Kasumi-1 (cell line): ENCODE measurements at regions not wholly inside any gene's neighbourhood (a gene's known extent, or its start where the extent isn't known, plus 50 kb on each side); places are given as distances from the start of the nearest gene placed in this dataset.

Experiments
- DNase-seq, 2 experiments: peaks; one replicate each; lab custom pipeline; 2025; lab: John Stamatoyannopoulos, UW

DNA sequence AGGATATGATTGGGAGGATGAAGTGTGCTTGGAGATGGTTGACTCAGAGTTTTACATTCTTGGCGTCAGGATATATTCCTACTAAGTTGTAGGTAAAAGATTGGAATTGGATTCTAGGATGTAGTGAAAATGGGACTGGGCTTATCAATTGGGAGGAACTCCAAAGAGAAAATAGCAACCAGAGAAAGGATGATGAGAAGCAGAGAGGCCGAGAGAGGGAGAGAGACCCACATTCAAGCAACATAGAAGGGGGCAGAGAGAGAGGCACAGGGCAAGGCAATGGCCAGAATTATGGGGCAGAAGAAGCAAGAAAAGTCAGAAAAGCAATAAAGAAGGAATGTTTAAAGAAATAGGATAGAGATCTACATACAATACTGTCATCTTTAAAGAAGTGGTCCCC, 217.9 kb upstream of the ACTBL2 start:
- DNase-seq: no peak

DNA sequence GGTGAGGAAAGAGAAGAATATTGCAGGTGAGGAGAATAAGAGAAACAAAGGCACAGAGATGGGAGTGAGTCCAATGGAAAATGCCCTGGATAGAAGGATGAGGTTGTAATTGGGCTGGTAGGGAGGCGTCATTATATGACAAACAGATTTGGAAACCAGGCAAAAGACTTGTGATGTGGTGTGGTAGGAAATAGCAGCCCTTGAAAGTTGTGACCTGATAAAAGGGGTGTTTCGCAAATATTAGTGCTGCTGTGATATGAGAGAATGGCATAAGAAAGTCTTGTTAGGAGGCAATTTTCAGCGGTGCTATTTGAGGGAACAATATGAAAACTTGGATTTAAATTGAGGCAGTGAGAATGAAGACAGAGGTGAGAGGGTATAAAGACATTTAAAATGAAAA, 217.5 kb upstream of the ACTBL2 start:
- DNase-seq: no peak

DNA sequence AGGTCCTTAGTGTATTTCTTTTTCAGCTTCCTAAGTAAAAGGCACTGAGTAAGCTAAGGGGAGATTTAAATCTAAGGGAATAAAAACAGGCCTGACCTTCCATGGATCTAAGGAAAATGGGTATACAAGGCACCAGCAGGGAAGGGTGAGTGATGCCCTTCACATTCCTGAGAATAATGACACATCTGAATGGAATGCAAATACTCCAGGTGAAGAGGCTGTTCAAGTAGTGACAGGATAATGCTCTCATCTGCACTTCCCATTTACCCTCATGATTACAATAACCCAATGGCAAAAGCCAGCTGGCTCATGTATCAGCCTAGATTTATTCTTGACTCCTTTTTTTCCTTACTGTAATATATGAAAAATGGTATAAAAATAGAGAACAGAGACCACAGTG, 216.2 kb upstream of the ACTBL2 start:
- DNase-seq: no peak

DNA sequence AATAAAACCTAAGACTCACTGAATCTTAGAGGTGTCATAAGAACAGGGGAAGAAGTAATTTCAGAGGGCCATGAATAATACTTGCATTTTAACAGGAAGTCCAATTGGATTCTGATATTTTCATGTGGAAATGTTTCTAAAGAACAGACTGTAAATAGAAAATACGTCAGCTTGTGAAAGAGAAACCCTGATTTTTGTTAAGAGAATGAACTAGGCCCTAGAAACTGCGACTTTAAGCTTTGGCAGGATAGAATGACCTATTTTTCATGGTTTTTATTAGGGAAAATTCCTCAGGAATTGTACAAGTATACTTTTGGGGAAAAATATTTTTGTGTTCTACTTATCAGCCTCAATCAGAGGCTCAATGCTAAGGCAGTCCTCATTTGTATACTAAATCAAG, 215.5 kb upstream of the ACTBL2 start:
- DNase-seq: no peak

DNA sequence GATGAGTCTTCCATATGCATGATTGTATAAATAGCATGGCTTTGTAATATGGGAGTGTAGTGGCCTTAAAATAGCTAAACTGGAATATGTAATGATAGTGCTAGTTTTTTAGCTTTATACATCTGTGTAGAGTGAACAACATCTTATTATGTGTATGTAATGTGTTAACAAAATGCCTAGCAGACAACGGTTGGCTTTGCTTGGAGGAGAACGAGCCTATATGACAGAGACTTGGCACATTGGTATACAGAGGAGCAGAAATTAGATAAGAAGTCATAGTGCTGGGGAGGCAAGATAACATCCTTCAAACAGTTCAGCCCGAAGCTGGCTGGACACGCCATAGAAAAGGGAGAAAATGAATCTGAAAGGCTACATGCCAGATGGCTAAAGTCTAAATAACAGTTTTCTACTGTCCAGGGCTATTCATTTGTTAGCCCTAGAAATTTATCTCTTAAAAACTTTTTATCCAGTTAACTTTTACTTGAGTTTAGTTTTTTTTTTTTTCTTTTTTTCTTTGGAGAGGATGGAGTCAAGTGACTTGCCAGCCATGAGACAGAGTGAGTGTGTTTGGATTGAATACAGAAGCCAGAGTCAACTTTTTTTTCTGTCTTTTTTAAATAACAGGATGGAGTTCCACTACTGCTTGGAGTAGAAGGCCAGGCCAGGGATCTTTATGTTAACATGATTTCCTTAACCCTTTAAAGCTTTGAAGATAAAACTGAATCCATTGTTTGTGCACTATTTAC, 214.4 kb upstream of the ACTBL2 start:
- DNase-seq: no peak

DNA sequence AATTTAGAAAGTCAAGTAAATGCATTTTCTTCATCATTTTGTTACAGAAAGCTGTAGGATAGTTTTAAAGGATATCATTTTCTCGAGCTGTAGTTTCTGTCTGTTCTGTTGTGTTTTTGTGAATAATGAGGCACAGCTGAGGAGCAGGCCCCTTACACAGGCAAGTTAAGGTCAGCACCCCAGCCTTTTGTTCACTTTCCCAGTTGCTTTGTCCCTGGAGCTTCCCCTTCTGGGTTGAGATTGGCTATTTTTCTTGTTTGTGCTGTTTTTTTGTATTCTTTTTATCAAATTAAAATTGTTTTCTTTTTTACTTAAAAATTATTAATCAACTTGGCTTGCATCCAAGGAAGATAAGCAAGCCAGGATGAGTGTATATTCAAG, 213.8 kb upstream of the ACTBL2 start:
- no peak for DNase-seq

DNA sequence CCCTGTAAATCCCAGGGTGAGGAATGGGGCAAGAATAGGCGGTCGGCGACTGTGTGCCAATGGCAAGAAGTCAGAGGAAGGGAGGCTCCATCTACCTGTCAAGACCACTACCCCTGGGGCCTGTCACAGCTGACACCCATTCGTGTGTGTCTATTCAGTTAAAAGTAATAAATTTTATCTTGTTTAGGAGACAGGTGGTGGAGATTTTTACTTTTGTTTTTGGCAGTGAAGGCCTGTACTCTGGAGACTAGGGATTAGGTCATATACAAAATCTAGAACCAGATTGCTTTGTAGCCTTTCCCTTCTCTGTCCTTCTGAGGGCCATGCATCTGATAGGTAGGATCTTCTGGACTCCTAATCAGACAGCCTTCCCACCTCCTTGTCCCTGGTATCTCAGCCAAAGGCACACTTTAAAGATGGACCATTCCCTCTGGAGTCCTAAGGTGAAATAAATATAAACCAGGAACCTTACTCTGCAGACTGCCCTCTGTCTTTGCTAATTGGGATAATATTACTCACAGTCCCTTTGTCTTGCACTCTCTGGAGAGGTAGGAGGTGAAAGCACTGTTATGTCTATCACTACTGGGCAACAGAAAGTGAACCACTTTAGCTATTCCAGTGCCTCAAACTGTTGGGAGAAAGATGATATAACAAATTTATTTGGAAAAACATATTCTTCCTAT, 213.2 kb upstream of the ACTBL2 start:
- DNase-seq: no peak

DNA sequence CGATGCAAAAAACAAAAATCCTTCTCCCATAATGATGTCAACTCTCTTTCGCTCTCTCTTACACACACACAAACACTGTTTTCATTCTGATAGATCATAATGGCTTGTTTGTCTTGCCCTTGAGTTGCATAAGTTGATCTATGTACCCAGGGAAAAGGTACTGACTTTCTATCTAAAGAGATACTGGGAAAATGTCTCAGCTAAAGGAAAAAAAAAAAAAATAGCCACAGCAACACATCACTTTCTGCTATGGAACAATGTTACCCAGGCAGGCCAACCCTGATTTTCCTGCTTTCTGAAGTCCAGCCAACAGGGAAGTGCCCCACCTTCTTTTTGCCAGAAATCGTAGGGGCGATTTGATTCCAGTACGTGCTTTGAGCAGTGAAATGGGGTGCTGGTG, 212.6 kb upstream of the ACTBL2 start:
- no peak for DNase-seq

DNA sequence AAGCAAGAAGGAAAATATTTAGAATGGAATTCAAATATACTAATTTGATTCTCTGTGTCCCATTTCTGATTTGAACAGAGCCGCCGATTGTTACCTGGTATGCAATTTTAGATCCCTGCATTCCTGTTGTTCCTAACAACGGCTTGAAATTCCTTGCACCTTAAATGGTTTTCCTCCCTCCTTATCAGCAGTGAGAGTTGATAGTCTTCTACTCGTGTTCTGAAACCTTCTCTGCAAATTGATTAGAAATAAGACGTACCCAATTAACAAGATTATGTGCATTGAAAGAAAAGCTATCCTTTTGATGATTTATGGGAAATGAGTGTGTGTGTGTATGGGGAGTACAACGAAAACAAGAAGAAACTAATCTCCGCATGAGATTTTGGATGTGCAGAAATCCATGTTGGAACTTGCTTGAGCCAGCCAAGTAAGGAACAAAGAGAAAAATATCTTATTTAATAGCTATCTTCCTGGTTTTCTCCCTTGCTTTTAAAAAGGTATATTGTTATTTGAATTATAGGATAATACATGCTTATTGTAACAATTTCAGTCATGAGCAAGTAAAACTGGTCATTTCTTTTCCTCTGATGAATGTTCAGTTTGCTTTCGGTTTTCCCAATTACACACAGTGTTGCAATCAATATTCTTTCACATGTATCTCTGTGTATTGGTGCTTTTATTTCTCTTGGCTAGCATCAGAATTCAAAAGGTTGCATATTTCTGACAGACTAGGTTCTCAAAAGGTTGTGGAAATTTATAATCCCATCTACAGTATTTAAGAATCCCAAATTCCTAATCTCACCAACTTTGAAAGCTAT, 211.1 kb upstream of the ACTBL2 start:
- DNase-seq: no peak

DNA sequence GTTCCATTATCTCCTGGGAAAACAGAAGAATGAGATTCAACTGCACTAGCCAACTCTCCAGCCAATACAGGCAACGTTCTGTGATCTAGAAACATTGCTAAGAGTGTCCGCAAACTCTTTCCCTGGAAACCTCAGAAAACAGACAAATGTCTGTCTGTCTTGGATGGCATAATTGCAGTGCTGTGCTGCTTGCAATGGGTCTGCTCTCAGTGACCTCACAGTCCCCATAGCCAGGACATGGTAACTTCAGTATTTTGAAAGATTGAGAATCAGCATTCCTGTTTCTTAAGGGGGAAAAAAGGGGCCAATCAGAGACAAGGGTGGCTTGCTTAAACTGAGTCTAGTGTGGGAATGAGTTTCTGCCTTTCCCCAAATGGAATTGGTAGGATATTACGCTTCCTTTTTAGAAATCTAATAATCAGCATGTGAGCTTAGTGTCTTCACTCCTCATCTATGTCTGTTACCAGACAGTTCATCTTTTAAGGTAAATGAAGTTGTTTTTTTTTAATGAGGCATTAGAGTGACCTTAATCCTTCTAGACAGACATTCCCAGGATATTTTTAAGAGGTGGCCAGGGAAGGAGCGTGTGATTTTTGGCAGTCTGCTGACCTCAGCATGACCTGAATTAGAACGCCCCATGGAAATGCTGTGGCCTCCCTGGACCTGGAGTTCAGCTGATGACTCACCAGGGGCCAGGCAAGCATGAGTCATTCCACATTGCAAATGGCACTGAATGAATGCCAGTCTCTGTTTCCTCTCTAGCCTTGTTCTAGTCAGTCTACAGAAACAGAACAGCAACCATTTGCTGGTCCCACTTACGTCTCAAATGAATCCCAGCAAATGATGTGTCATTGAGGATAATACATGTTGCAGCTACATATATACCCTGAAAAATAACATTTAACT, 210.2 kb upstream of the ACTBL2 start:
- DNase-seq: peak; percentile 39 to 49

DNA sequence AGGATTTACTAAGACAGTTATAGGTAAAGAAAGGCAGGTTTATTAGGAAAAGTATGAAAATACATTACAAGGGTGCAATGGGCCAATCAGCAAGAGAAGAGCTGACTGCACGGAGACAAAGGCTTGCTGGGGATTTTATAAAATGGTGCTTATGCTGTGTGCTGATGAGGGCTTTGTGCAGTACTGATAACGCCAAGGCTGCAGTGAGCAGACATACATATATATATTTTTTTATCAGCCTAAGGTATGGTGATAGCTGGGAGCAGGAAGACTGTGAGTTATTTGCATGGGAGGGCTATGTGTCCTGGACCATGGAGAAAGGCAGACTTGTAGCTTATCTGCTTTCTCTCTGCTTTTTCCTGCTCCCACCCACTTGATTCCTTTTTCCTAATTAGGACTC, 208.1 kb upstream of the ACTBL2 start:
- DNase-seq: no peak

DNA sequence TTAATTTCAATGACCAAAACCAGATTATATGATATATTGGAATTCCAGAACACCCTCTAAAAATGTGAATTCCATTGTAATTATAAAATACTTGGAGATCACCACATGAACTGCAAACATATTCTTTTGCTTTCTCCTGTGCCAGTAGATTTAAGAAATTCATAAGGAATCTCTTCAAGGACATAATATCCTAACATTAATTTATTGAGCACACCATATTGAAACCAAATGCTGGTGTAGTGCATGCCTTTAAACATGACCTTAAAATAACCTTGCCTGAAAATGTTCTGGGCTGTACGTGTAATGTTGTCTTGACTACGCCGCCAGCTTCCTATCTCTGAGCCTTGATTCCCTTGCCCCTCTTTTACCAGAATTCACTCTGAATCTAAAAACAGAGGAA, 205.0 kb upstream of the ACTBL2 start:
- no peak for DNase-seq

DNA sequence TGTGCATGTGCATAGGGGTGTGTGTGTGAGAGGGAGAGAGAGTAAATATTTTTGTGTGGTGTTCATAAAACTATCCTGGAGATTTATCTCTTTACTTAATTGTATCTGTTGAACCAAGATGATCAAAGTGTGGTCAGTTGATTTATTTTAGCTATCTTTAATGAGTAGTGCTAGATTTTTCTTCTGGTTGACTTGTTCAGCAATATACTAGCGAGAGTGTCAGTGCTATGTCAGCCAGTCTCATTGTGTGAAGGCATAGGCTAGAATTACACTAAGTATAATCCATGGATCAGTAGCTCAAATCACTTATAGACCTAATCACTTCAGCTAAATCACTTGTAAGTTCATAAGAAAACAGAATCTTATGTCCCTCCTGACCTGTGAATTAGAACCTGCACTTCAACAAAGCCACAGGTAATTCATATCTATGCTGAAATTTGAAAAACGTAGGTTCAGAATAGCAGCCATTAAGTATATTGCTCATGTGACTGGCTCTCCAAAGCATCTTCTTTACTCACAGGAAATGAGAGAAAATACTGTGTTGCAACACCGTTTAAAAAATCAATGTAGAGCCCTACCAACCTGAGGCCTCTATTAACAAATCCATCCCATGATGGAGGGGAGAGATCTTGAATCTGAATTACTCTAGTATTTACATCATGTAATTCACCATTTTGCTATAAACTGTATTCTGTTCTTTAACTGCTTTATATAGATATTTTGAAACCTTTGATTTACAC, 203.1 kb upstream of the ACTBL2 start:
- DNase-seq: no peak

DNA sequence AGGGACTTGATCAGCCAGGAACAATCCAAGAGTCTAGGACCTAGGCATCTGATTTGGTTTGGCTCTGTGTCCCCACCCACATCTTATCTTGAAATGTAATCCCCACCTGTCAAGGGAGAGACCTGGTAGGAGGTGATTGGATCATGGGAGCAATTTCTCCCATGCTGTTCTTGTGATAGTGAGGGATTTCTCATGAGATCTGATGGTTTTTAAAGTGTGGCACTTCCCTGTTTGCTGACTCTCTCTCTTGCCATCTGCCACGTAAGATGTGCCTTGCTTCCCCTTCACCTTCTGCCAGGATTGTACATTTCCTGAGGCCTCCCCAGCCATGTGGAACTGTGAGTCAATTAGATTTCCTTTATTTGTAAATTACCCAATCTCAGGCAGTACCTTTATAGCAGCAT, 201.7 kb upstream of the ACTBL2 start:
- peak; percentile 4 to 20 for DNase-seq

DNA sequence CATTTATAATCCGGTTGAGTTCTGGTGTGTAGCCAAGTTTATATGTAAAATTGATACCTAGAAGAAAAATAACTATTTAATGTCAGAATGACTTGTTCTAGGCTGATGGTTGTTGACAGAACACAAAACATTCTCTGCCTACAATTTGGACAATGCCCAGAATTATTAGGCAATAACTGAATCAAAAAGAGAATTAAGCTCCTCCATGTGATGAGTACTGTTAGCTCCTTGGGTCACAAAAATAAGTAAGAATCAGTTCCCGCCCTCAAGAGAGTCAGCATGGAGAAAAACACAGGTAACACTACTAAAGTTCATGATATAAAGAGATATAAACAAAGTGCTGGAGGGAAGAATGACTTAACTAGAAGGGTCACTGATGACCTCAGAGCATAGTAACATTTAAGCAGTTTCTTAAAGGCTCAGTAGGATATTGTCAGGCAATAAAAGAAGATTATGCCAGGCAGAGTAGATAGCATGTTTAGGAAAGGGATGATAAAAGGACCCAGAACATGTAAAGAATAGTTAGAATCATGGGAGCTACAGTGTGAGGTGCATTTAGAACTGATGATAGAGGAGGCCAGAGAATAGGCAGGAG, 200.5 kb upstream of the ACTBL2 start:
- no peak for DNase-seq

DNA sequence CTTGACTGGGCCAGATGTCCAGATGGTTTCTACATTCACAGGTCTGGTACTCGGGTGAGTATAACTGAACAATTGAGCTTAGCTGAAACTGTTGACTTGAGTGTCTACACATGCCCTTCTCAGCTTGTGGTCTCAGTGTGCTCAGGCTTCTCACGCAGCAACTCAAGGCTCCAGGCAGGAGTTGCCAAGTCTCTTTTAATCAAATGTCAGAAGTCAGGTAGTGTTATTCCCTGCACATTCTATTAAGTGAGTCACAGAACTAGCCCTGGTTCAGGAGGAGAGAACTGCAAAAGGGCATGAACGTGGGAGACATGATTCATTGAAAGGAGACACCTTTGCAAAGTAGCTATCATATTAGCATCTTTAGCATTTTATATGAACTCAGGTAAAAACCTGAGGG, 199.3 kb upstream of the ACTBL2 start:
- no peak for DNase-seq

DNA sequence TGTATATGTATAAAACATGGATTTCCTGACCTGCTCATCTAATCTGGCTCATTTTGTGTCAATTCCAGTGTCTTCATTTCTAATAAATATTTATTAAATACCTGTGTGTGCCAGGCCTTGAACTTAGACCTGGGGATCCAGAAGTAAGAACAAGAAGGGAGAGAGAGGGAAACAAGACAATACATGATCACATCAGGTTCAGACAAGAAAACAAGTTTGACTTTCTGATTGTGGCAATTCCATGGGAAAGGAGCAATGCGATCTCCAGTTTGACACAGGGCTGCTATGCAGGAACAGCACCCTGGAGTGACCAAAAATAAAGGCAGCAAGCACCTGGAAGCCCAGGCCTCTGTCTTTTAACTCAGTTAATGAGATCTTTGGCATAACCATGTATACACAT, 198.1 kb upstream of the ACTBL2 start:
- DNase-seq: no peak

DNA sequence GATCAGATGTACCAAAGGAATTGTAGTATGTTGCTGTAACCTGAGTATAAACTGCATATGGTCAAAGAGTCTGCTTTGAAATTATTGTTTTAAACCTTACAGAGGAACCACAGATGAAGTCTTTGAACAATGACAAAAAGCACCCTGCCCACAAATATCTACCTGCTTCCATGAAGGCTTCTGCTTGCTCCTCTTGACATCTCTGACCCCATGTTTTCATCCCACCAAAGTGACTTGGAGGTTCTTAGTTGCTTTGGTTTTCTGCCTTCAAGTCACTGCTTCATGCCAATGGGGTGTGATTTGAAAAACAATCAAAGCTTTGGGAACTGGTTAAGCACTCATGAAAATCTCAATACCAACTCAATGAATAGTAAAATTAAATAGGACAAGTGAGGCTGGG, 194.6 kb upstream of the ACTBL2 start:
- no peak for DNase-seq

DNA sequence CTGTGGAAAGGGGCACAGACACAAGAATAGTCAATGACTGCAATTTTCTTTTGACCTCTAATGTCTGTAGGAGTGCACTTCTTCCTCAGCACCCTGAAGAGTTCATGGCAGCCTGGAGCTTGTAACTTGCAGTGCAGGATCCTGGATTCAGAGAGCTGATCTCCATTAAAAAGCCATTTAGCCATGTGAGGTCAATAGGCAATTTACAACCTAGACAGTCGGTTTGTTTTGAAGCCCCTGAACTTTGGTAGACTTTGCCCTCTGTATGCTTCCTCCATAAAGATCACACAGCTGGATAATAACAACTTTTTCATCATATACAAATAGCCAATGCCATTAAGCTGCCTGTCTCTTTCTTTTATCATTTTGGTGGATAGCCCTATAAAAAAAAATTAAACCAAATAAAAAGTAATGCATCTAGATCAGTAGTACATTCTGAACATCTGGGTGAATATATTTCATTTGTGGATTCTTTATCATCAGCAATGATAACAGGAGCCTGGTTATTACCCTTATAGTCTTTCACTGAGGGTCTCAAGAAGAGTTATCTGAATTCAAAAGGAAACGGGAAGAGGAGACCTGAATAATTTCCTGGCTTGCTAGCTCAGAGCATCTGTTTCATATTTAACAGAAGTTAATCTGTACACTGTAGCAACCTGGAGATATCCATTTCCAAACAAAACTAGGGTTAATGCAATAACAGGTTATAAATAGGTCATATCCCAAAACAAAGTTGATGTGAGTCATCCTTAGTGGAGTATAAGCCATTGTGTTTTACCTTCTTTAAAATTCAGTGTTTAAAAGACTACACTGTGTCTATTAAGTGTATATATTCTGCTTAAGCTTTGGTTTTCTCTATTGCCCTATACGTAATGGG, 193.8 kb upstream of the ACTBL2 start:
- no peak for DNase-seq

DNA sequence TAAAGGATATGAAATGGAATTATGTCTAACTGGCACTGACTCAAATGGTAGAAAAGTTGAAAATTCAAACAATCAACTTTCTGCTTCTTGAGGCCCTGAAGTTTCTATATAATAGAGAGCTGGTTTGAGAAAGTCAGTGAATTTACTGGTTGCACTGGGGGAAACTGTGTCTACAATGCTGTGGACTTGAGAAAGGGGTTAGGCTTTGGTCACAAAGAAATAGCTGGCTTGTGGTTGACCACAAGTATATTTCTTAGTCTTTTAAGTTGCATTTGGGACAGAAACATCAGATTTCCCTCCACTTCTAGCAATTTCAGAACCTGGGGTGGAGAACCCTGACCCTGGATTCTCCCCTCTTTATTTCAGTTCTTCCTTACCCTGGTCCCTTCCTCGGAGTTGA, 192.6 kb upstream of the ACTBL2 start:
- no peak for DNase-seq
